ENCODE measurements at regions not wholly inside any gene's neighbourhood (a gene's known extent, or its start where the extent isn't known, plus 50 kb on each side); places are given as distances from the start of the nearest gene placed in this dataset.

- TF ChIP-seq CTCF (IDR thresholded peaks at IDR 0.05; ENCODE audit: low read length) (no peak), EZH2 (IDR thresholded peaks at IDR 0.05; ENCODE audit: borderline replicate concordance, low read length) (no peak)
Measured at GRCh38 chr2:136051001-136051724, 65.7 kb upstream of the DARS1 start.

Data from OCI-LY1 (cell line).